Activated CD8-positive, alpha-beta T cell treated with anti-CD3 and anti-CD28 coated beads for 36 hours (primary cell): ENCODE measurements at regions not wholly inside any gene's neighbourhood (a gene's known extent, or its start where the extent isn't known, plus 50 kb on each side); places are given as distances from the start of the nearest gene placed in this dataset.

Experiments
- ATAC-seq: fragments of 200-7000 bp; cut with Tn5 transposase; one replicate; pipeline ENCODE4 v1.10.0; 2021; ENCODE audit warnings: mild to moderate bottlenecking, moderate library complexity
- CTCF ChIA-PET: fragments of 350-600 bp; sonication (Branson Sonifier 250); formaldehyde crosslinking; loops from one replicate; lab custom pipeline; 2021; ENCODE audit warnings: antibody characterized with exemption; lab: Charles Lee
- POLR2A ChIA-PET: fragments of 350-600 bp; sonication (Branson Sonifier 250); formaldehyde crosslinking; loops from one replicate; lab custom pipeline; 2021; ENCODE audit warnings: antibody characterized with exemption; lab: Charles Lee
- DNase-seq: peaks from one replicate; pipeline ENCODE4 v3.0.0-alpha.2; 2020
- H3K27ac Mint-ChIP-seq: one replicate; pipeline ENCODE4 v1.8.0; 2021; ENCODE audit warnings: mild to moderate bottlenecking, mixed read lengths
- H3K27me3 Mint-ChIP-seq: one replicate; pipeline ENCODE4 v1.8.0; 2021; ENCODE audit warnings: mixed read lengths
- H3K36me3 Mint-ChIP-seq: one replicate; pipeline ENCODE4 v1.8.0; 2021; ENCODE audit warnings: low read depth, mixed read lengths
- H3K4me1 Mint-ChIP-seq: one replicate; pipeline ENCODE4 v1.8.0; 2021; ENCODE audit warnings: low read depth, mixed read lengths
- H3K4me3 Mint-ChIP-seq: one replicate; pipeline ENCODE4 v1.8.0; 2021; ENCODE audit warnings: mild to moderate bottlenecking, moderate library complexity, mixed read lengths
- H3K9me3 Mint-ChIP-seq: one replicate; pipeline ENCODE4 v1.8.0; 2021; ENCODE audit warnings: mixed read lengths
- intact Hi-C: fragments of 100-400 bp; cut with micrococcal nuclease; formaldehyde crosslinking; loops from one replicate; pipeline ENCODE4 v1.10.0; 2022
- TF ChIP-seq, protein P1 (sequence below): fragments of 200-600 bp; IDR thresholded peaks from one replicate; pipeline ENCODE4 v1.8.0; 2022; ENCODE audit warnings: antibody characterized with exemption, mild to moderate bottlenecking

DNA sequence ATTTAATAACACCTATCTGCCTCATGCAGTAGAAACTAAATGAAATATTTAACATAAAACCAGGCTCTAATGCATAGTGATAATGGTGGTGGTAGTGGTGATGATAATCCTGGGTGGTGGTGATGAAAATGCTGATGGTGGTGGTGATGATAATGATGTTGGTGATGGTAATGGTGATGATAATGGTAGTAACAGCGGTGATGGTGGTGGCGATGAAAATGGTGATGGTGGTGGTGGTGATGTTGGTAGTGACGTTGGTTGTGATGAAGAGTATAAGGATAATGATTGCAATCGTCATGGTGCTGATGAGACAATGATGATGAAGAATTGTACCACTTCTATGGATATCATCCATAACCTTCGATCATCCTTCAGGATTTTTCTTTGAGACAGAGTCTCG, 173.7 kb upstream of the CDH11 start:
- DNase-seq: no peak
- TF ChIP-seq, protein P1, sequence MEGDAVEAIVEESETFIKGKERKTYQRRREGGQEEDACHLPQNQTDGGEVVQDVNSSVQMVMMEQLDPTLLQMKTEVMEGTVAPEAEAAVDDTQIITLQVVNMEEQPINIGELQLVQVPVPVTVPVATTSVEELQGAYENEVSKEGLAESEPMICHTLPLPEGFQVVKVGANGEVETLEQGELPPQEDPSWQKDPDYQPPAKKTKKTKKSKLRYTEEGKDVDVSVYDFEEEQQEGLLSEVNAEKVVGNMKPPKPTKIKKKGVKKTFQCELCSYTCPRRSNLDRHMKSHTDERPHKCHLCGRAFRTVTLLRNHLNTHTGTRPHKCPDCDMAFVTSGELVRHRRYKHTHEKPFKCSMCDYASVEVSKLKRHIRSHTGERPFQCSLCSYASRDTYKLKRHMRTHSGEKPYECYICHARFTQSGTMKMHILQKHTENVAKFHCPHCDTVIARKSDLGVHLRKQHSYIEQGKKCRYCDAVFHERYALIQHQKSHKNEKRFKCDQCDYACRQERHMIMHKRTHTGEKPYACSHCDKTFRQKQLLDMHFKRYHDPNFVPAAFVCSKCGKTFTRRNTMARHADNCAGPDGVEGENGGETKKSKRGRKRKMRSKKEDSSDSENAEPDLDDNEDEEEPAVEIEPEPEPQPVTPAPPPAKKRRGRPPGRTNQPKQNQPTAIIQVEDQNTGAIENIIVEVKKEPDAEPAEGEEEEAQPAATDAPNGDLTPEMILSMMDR: no peak
- intact Hi-C loops: no loop called here
- Mint-ChIP-seq H3K36me3 (no peaks in the 10 kb centered on the region), H3K9me3 (peaks cover 9% of the 10 kb centered on the region), H3K27ac (no peak overlapping the region), H3K4me3 (no peak overlapping the region), H3K27me3 (no peaks in the 10 kb centered on the region), H3K4me1 (no peaks in the 10 kb centered on the region)
- CTCF ChIA-PET: no interaction called here
- POLR2A ChIA-PET: no interaction called here
- ATAC-seq: no peak

DNA sequence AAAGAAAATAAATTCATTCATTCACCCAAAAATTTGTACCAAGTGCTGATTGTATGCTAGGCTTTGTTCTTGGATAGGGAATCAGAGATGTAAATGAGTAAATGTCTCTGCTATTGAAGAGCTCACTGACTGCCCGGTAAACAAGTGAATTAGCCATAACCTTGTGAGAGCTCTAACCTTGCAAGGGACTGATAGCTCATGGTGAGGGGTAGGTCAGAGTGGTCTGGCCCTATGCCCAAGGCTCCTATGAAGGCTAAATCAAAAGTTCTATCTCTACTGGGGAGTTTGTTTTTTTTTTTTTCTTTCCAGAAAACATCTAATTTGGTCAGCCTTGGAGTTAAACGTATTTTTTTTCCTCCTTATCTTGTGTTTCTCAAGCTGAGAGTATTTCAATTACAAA, 172.8 kb upstream of the CDH11 start:
- Mint-ChIP-seq H3K9me3 (peaks cover 9% of the 10 kb centered on the region), H3K27me3 (no peaks in the 10 kb centered on the region), H3K4me3 (no peak overlapping the region), H3K36me3 (no peaks in the 10 kb centered on the region), H3K4me1 (no peaks in the 10 kb centered on the region), H3K27ac (no peak overlapping the region)
- TF ChIP-seq, protein P1: no peak
- ATAC-seq (no peak), DNase-seq (no peak)
- intact Hi-C loops: no loop called here
- ChIA-PET POLR2A (no interaction called here), CTCF (no interaction called here)

DNA sequence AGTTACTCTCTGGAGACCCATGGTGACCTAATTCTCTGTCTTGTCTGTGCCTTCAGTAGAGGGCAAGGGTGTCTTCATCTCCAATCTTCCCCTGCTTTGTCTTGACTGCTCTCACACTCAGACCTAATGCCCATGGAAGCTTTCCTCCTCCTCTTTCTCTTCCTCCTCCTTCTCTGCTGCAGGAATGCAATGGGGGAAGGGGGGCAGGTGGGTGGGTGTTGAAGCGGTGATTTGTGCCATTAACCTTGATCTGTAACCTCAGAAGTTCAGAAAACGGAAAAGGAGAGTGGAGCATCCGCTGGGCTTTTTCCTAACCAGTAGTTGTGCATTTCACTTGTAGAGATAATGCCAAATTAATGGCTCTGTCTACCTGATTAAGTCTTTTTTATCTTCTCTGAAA, 172.3 kb upstream of the CDH11 start:
- H3K4me3 Mint-ChIP-seq: no peak overlapping the region
- POLR2A ChIA-PET: no interaction called here
- H3K4me1 Mint-ChIP-seq: no peaks in the 10 kb centered on the region
- H3K9me3 Mint-ChIP-seq: peaks cover 8% of the 10 kb centered on the region
- TF ChIP-seq, protein P1: no peak
- H3K36me3 Mint-ChIP-seq: no peaks in the 10 kb centered on the region
- DNase-seq (no peak), ATAC-seq (no peak)
- intact Hi-C loops: no loop called here
- H3K27ac Mint-ChIP-seq: no peak overlapping the region
- CTCF ChIA-PET: no interaction called here
- no peaks in the 10 kb centered on the region for H3K27me3 Mint-ChIP-seq

DNA sequence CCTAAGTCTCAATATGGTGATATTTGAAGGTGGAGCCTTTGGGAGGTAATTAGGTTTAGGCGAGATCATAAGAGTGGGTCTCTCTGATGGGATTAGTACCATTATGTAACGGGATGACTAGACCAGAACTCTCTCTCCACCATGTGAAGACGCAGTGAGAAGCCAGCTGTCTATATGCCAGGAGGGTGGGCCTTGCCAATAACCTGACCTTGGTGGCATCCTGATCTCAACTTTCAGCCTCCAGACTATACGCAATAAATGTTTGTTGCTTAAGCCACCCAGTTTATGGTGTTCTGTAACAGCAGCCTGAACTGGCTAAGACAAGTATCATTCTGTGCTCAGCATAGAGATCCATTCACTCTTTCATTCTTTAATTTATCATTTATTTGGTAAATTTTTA, 167.2 kb upstream of the CDH11 start:
- DNase-seq (no peak), ATAC-seq (no peak)
- Mint-ChIP-seq H3K4me3 (no peak overlapping the region), H3K4me1 (no peaks in the 10 kb centered on the region), H3K27me3 (no peaks in the 10 kb centered on the region), H3K27ac (no peak overlapping the region), H3K36me3 (no peaks in the 10 kb centered on the region), H3K9me3 (peaks cover 3% of the 10 kb centered on the region)
- TF ChIP-seq, protein P1: no peak
- POLR2A ChIA-PET: no interaction called here
- CTCF ChIA-PET: no interaction called here
- intact Hi-C loops: no loop called here

DNA sequence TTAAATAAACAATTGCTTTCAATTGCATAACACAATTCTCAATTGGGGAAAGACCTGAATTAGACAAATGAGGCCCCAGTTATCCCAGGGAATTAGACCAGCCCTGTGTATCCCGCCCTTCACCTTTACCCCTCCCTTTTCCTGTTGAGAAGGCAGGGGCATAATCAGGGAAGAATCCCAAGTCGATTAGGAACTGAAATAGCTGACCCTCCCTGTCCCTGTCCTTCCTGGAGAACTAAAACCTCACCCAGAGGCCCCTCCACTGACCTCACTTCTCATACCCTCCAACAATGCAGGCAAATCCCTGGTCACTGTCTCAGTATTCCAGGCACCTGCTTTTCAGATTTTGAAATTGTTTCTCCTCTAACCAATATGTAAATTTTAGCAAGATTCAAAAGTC, 165.4 kb upstream of the CDH11 start:
- peaks cover 3% of the 10 kb centered on the region for H3K9me3 Mint-ChIP-seq

More for the DNA sequence above, 165.4 kb upstream of the CDH11 start:
- H3K4me3 Mint-ChIP-seq: no peak overlapping the region
- no peaks in the 10 kb centered on the region for H3K4me1 Mint-ChIP-seq
- intact Hi-C loops: no loop called here
- TF ChIP-seq, protein P1: no peak
- ChIA-PET CTCF (no interaction called here), POLR2A (no interaction called here)
- H3K27me3 Mint-ChIP-seq: no peaks in the 10 kb centered on the region
- no peak for DNase-seq
- ATAC-seq: no peak
- H3K36me3 Mint-ChIP-seq: no peaks in the 10 kb centered on the region
- no peak overlapping the region for H3K27ac Mint-ChIP-seq
